PFSK-1 (cell line): ENCODE measurements at regions not wholly inside any gene's neighbourhood (a gene's known extent, or its start where the extent isn't known, plus 50 kb on each side); places are given as distances from the start of the nearest gene placed in this dataset.

Experiments
- POLR2AphosphoS5 ChIP-seq: IDR thresholded peaks from 2 replicates; pipeline ENCODE4 v1.6.1; 2012; ENCODE audit warnings: low read depth, mild to moderate bottlenecking, control low read depth, low read length, moderate library complexity
- TAF1 ChIP-seq: IDR thresholded peaks from 2 replicates; pipeline ENCODE4 v1.6.1; 2012; ENCODE audit warnings: low read length, control low read depth, borderline replicate concordance; ENCODE audit not compliant: insufficient read depth
- TF ChIP-seq, protein P1 (sequence below), 2 experiments: IDR thresholded peaks; 2 replicates each; pipeline versions ENCODE4 v1.6.1 to v1.8.0; 2011 to 2012; ENCODE audit warnings: low read depth in 2 of 2, low read length in 2 of 2, control low read depth in 1 of 2, inconsistent platforms in 1 of 2, mild to moderate bottlenecking in 1 of 2, moderate library complexity in 1 of 2; ENCODE audit not compliant: insufficient read depth in 1 of 2

GRCh38 chr22:19654338-19654987, 59.8 kb upstream of the SEPTIN5 start:
- TF ChIP-seq TAF1 (no peak), POLR2AphosphoS5 (no peak)
- TF ChIP-seq, protein P1, sequence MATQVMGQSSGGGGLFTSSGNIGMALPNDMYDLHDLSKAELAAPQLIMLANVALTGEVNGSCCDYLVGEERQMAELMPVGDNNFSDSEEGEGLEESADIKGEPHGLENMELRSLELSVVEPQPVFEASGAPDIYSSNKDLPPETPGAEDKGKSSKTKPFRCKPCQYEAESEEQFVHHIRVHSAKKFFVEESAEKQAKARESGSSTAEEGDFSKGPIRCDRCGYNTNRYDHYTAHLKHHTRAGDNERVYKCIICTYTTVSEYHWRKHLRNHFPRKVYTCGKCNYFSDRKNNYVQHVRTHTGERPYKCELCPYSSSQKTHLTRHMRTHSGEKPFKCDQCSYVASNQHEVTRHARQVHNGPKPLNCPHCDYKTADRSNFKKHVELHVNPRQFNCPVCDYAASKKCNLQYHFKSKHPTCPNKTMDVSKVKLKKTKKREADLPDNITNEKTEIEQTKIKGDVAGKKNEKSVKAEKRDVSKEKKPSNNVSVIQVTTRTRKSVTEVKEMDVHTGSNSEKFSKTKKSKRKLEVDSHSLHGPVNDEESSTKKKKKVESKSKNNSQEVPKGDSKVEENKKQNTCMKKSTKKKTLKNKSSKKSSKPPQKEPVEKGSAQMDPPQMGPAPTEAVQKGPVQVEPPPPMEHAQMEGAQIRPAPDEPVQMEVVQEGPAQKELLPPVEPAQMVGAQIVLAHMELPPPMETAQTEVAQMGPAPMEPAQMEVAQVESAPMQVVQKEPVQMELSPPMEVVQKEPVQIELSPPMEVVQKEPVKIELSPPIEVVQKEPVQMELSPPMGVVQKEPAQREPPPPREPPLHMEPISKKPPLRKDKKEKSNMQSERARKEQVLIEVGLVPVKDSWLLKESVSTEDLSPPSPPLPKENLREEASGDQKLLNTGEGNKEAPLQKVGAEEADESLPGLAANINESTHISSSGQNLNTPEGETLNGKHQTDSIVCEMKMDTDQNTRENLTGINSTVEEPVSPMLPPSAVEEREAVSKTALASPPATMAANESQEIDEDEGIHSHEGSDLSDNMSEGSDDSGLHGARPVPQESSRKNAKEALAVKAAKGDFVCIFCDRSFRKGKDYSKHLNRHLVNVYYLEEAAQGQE (IDR thresholded peaks at IDR 0.05; ENCODE audit: insufficient read depth in 1 of 2, low read depth in 2 of 2, low read length in 2 of 2) = no peak
